ENCODE measurements at regions not wholly inside any gene's neighbourhood (a gene's known extent, or its start where the extent isn't known, plus 50 kb on each side); places are given as distances from the start of the nearest gene placed in this dataset.

GRCh38 chr6:126701676-126702560 is 362.0 kb downstream of the CENPW start:
- Histone ChIP-seq H3K36me3 (no peaks in the 10 kb centered on the region), H3K9me3 (replicated peaks) (no peaks in the 10 kb centered on the region), H3K4me3 (no peak overlapping the region), H3K4me1 (no peaks in the 10 kb centered on the region), H3K27me3 (ENCODE audit: low read depth) (no peaks in the 10 kb centered on the region), H3K27ac (replicated peaks) (no peak overlapping the region)
- no peak for TF ChIP-seq CTCF (IDR thresholded peaks at IDR 0.05; ENCODE audit: borderline replicate concordance)
- intact Hi-C loops (cut with micrococcal nuclease) = no loop called here
- no peak for DNase-seq

DNA sequence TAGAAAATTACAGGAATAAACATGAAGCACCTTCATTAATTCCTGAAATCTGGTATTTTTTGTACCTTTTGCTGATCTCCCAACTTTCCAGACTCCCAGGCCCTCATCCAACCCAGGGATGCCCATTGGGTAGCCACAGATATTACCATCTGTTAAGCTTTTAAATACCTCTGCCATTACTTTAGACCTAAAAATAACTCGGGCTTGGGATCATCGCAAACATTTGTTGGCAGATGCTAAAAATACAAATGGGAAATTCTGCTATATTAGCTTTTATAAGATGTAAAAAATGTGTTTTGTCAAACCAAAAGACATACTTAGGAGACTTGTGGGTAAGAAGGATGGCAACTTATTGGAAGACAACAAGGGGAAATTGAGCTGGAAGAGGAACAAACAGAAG is 376.1 kb downstream of the CENPW start:
- intact Hi-C loops (cut with micrococcal nuclease) = no loop called here
- no peak for DNase-seq
- H3K36me3 ChIP-seq = no peaks in the 10 kb centered on the region
- no peaks in the 10 kb centered on the region for H3K9me3 ChIP-seq (replicated peaks)
- no peak overlapping the region for H3K4me3 ChIP-seq
- TF ChIP-seq CTCF (IDR thresholded peaks at IDR 0.05; ENCODE audit: borderline replicate concordance) = no peak
- no peak overlapping the region for H3K27ac ChIP-seq (replicated peaks)
- H3K27me3 ChIP-seq (ENCODE audit: low read depth) = no peaks in the 10 kb centered on the region
- no peaks in the 10 kb centered on the region for H3K4me1 ChIP-seq

- Histone ChIP-seq H3K4me3 (no peak overlapping the region), H3K27me3 (ENCODE audit: low read depth) (no peaks in the 10 kb centered on the region), H3K9me3 (replicated peaks) (no peaks in the 10 kb centered on the region), H3K36me3 (no peaks in the 10 kb centered on the region), H3K27ac (replicated peaks) (no peak overlapping the region), H3K4me1 (no peaks in the 10 kb centered on the region)
- no peak for DNase-seq
- TF ChIP-seq CTCF (IDR thresholded peaks at IDR 0.05; ENCODE audit: borderline replicate concordance) = no peak
- intact Hi-C loops (cut with micrococcal nuclease) = no loop called here
These were observed 377.1 kb downstream of the CENPW start for GRCh38 chr6:126716826-126717509.

DNA sequence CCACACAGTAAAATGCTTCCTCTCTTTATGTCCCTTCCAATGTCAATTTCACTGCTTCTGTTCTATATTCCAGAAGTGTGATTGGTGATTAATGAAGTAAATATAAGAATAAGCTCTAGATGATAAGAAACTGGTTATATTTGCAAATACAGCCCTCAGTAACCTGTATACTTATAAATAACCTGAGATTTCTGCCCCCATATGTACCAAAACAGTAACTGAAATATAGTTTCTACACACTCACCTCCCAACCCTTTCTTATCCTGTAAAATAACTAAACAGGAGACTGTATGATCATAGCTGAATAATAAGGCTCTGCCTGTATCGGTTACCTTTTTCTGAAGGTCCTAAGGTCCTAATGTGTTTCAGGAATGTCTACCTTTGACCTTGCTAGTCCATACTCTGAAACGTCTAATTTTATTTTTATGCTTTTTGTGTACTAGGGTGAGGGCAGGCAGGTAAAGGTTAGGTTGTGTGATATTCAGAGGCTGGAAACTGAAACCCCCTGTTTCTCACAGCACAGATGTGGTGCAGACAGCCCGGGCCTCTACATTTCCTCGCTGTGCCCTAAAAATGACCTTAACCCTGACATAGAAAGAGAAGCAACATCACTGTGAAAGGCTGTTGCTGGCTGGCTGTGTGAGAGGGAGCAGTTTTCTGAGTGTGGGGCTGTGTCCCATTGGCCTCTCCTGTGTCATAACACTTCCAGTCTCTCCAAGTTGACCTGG is 378.8 kb downstream of the CENPW start:
- Histone ChIP-seq H3K4me3 (no peak overlapping the region), H3K27me3 (ENCODE audit: low read depth) (no peaks in the 10 kb centered on the region), H3K9me3 (replicated peaks) (no peaks in the 10 kb centered on the region), H3K4me1 (no peaks in the 10 kb centered on the region), H3K27ac (replicated peaks) (no peak overlapping the region), H3K36me3 (no peaks in the 10 kb centered on the region)
- intact Hi-C loops (cut with micrococcal nuclease) = no loop called here
- TF ChIP-seq CTCF (IDR thresholded peaks at IDR 0.05; ENCODE audit: borderline replicate concordance) = no peak
- DNase-seq = no peak

DNA sequence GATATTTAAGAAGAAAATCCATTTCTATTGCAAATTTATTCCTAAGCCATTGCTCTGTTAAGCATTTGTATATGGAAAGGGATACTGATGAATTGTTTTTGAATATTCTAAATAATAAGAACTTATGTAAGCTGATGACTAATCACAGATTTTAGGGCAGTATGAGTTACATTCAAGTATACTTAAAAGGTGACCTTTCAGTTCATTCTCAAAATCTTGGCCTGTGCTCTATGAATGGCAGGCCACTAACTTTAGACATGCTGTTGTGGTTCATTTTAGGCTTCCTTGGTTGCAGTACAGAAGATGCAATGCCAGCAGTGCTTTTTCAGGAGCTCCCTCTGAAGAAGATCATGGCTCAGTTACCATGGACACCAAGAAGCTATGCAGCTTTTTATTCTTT is 380.4 kb downstream of the CENPW start:
- DNase-seq = no peak
- no peak overlapping the region for H3K4me3 ChIP-seq
- intact Hi-C loops (cut with micrococcal nuclease) = no loop called here
- H3K9me3 ChIP-seq (replicated peaks) = no peaks in the 10 kb centered on the region
- no peaks in the 10 kb centered on the region for H3K36me3 ChIP-seq
- no peak overlapping the region for H3K27ac ChIP-seq (replicated peaks)
- no peak for TF ChIP-seq CTCF (IDR thresholded peaks at IDR 0.05; ENCODE audit: borderline replicate concordance)
- H3K4me1 ChIP-seq = no peaks in the 10 kb centered on the region
- H3K27me3 ChIP-seq (ENCODE audit: low read depth) = no peaks in the 10 kb centered on the region

Measured in left ventricle myocardium inferior (tissue), 1 donor.